K562 (cell line): ENCODE measurements at regions not wholly inside any gene's neighbourhood (a gene's known extent, or its start where the extent isn't known, plus 50 kb on each side); places are given as distances from the start of the nearest gene placed in this dataset.
A peak's percentile ranks its signal among the peaks of the same experiment; 100 is the strongest.

ENCODE experiments used
- ARID1B ChIP-seq: fragments of 450-650 bp; IDR thresholded peaks from 2 replicates; pipeline ENCODE4 v1.6.1; 2016; ENCODE audit warnings: antibody characterized with exemption, mild to moderate bottlenecking, inconsistent platforms
- ARID2 ChIP-seq: fragments of 450-650 bp; IDR thresholded peaks from 2 replicates; pipeline ENCODE4 v1.6.1; 2017; ENCODE audit warnings: antibody characterized with exemption, mild to moderate bottlenecking
- ASH1L ChIP-seq: fragments of 450-650 bp; IDR thresholded peaks from 2 replicates; pipeline ENCODE4 v1.6.1; 2018; ENCODE audit warnings: borderline replicate concordance, mild to moderate bottlenecking, low read depth; ENCODE audit not compliant: partially characterized antibody
- CBFB ChIP-seq: sonication (generic); formaldehyde crosslinking; IDR thresholded peaks from 2 replicates; pipeline ENCODE4 v1.4.0; 2020; ENCODE audit warnings: mild to moderate bottlenecking, missing genetic modification reagents
- CEBPB ChIP-seq: fragments of 450-650 bp; IDR thresholded peaks from 2 replicates; pipeline ENCODE4 v1.6.1; 2016; ENCODE audit warnings: missing genetic modification characterization, missing compliant biosample characterization
- CHD2 ChIP-seq: IDR thresholded peaks from 2 replicates; pipeline ENCODE4 v1.6.1; 2011; ENCODE audit warnings: low read depth, low read length
- EP300 ChIP-seq: IDR thresholded peaks from 2 replicates; pipeline ENCODE4 v1.6.1; 2012; ENCODE audit warnings: low read length, improper control_type of control experiment
- GTF2F1 ChIP-seq: IDR thresholded peaks from 2 replicates; pipeline ENCODE4 v1.6.1; 2011; ENCODE audit warnings: low read depth, low read length, improper control_type of control experiment
- HNRNPUL1 ChIP-seq: fragments of 200-400 bp; formaldehyde crosslinking; IDR thresholded peaks from 2 replicates; pipeline ENCODE4 v1.6.1; 2017; ENCODE audit warnings: low read length
- HOXB6 ChIP-seq: fragments of 250-450 bp; sonication (Bioruptor Pico); IDR thresholded peaks from 2 replicates; pipeline ENCODE4 v1.5.1; 2022; ENCODE audit warnings: mild to moderate bottlenecking, borderline replicate concordance
- MEIS2 ChIP-seq: fragments of 450-650 bp; IDR thresholded peaks from 2 replicates; pipeline ENCODE4 v1.6.1; 2014; ENCODE audit warnings: mild to moderate bottlenecking; ENCODE audit not compliant: partially characterized antibody
- NFYB ChIP-seq: IDR thresholded peaks from 2 replicates; pipeline ENCODE4 v1.6.1; 2011; ENCODE audit warnings: mild to moderate bottlenecking, moderate library complexity; ENCODE audit not compliant: insufficient read length; ENCODE audit errors: extremely low read depth
- PHF8 ChIP-seq: fragments of 200-600 bp; sonication (generic); IDR thresholded peaks from 2 replicates; pipeline ENCODE4 v1.6.1; 2012; ENCODE audit warnings: mixed run types, mild to moderate bottlenecking, inconsistent platforms, low read length, moderate library complexity, borderline replicate concordance
- POLR2AphosphoS5 ChIP-seq: IDR thresholded peaks from 2 replicates; pipeline ENCODE4 v1.6.1; 2011; ENCODE audit warnings: mild to moderate bottlenecking, low read depth, low read length, moderate library complexity; ENCODE audit not compliant: control insufficient read depth, insufficient read depth
- RBM15 ChIP-seq: fragments of 200-400 bp; formaldehyde crosslinking; IDR thresholded peaks from 2 replicates; pipeline ENCODE4 v1.6.1; 2018; ENCODE audit warnings: mild to moderate bottlenecking, low read length, moderate library complexity; ENCODE audit not compliant: insufficient read depth
- SMARCE1 ChIP-seq: fragments of 450-650 bp; IDR thresholded peaks from 2 replicates; pipeline ENCODE4 v1.7.1; 2016; ENCODE audit warnings: mild to moderate bottlenecking
- SOX6 ChIP-seq: fragments of 450-650 bp; IDR thresholded peaks from 2 replicates; pipeline ENCODE4 v1.6.1; 2014; ENCODE audit warnings: mild to moderate bottlenecking
- TBP ChIP-seq: optimal IDR thresholded peaks from 2 replicates; pipeline ENCODE3; 2011; ENCODE audit warnings: low read depth, low read length, improper control_type of control experiment
- ZBED1 ChIP-seq: IDR thresholded peaks from 2 replicates; pipeline ENCODE4 v1.6.1; 2014
- ZNF274 ChIP-seq: IDR thresholded peaks from 2 replicates; pipeline ENCODE4 v1.6.1; 2011; ENCODE audit warnings: low read depth, mild to moderate bottlenecking, low read length, moderate library complexity, borderline replicate concordance
- TF ChIP-seq, protein P1 (sequence below): fragments of 450-650 bp; IDR thresholded peaks from 2 replicates; pipeline ENCODE4 v1.6.1; 2016; ENCODE audit warnings: mild to moderate bottlenecking
- TF ChIP-seq, protein P2 (sequence below): sonication (generic); formaldehyde crosslinking; IDR thresholded peaks from 2 replicates; pipeline ENCODE4 v1.8.0; 2022; ENCODE audit warnings: missing genetic modification reagents, mild to moderate bottlenecking, borderline replicate concordance
- TF ChIP-seq, protein P3 (sequence below): fragments of 450-650 bp; formaldehyde crosslinking; IDR thresholded peaks from 2 replicates; pipeline ENCODE4 v1.4.0; 2020; ENCODE audit warnings: mild to moderate bottlenecking, mixed read lengths

DNA sequence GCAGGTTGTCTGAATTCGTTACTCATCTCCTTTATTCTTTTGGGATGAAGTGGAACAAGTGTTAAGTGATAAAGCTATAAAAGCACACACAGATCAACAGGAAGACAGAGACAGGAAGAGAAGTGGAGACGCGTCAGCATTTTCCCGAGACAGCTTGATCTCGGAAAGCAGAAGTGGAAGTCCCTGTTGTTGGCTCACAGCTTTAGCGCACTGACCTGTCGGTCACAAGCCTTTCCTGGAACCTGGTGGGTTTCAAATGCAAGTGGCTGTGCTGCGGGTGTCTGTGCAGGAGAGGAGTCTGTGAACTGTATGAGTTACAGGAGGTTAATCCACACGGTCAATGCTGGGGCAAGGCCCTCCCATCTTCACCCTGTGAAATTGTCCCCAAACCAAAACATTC, 116.6 kb upstream of the PELI1 start (continued):
- peak; percentile 41; the same call in 1 of the 2 replicates for TF ChIP-seq PHF8
- TF ChIP-seq POLR2AphosphoS5, result no peak
- TF ChIP-seq SMARCE1, result peak; percentile 70; the same call in 1 of the 2 replicates
- TF ChIP-seq, protein P1, sequence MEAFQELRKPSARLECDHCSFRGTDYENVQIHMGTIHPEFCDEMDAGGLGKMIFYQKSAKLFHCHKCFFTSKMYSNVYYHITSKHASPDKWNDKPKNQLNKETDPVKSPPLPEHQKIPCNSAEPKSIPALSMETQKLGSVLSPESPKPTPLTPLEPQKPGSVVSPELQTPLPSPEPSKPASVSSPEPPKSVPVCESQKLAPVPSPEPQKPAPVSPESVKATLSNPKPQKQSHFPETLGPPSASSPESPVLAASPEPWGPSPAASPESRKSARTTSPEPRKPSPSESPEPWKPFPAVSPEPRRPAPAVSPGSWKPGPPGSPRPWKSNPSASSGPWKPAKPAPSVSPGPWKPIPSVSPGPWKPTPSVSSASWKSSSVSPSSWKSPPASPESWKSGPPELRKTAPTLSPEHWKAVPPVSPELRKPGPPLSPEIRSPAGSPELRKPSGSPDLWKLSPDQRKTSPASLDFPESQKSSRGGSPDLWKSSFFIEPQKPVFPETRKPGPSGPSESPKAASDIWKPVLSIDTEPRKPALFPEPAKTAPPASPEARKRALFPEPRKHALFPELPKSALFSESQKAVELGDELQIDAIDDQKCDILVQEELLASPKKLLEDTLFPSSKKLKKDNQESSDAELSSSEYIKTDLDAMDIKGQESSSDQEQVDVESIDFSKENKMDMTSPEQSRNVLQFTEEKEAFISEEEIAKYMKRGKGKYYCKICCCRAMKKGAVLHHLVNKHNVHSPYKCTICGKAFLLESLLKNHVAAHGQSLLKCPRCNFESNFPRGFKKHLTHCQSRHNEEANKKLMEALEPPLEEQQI, result no peak
- no peak for TF ChIP-seq CHD2
- TF ChIP-seq EP300, result peak; percentile 47; the same call in 1 of the 2 replicates
- TF ChIP-seq, protein P2, sequence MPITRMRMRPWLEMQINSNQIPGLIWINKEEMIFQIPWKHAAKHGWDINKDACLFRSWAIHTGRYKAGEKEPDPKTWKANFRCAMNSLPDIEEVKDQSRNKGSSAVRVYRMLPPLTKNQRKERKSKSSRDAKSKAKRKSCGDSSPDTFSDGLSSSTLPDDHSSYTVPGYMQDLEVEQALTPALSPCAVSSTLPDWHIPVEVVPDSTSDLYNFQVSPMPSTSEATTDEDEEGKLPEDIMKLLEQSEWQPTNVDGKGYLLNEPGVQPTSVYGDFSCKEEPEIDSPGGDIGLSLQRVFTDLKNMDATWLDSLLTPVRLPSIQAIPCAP, result no peak
- TF ChIP-seq ARID1B, result peak; percentile 72
- TF ChIP-seq ZNF274, result no peak
- TF ChIP-seq ASH1L, result no peak
- no peak for TF ChIP-seq RBM15
- TF ChIP-seq SOX6, result 0 out of 2 replicates have a peak, but pooled peaks have one; percentile 28
- peak; percentile 13 for TF ChIP-seq TBP
- TF ChIP-seq HNRNPUL1, result no peak
- TF ChIP-seq CBFB (CRISPR knock-in tag), result no peak
- TF ChIP-seq GTF2F1, result no peak
- no peak for TF ChIP-seq CEBPB
- peak; percentile 63 for TF ChIP-seq MEIS2
- no peak for TF ChIP-seq NFYB
- no peak for TF ChIP-seq HOXB6 (CRISPR knock-in tag)
- TF ChIP-seq ARID2, result no peak
- no peak for TF ChIP-seq ZBED1
- TF ChIP-seq, protein P3, sequence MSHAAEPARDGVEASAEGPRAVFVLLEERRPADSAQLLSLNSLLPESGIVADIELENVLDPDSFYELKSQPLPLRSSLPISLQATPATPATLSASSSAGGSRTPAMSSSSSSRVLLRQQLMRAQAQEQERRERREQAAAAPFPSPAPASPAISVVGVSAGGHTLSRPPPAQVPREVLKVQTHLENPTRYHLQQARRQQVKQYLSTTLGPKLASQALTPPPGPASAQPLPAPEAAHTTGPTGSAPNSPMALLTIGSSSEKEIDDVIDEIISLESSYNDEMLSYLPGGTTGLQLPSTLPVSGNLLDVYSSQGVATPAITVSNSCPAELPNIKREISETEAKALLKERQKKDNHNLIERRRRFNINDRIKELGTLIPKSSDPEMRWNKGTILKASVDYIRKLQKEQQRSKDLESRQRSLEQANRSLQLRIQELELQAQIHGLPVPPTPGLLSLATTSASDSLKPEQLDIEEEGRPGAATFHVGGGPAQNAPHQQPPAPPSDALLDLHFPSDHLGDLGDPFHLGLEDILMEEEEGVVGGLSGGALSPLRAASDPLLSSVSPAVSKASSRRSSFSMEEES (CRISPR knock-in tag), result no peak
